ENCODE measurements at regions not wholly inside any gene's neighbourhood (a gene's known extent, or its start where the extent isn't known, plus 50 kb on each side); places are given as distances from the start of the nearest gene placed in this dataset.

GRCh38 chr7:115359119-115359518 lies 437.2 kb downstream of the MDFIC start:
- H3K27ac Mint-ChIP-seq: no peak overlapping the region
- ATAC-seq (ENCODE audit: low read depth): peak; percentile 31
- H3K4me1 Mint-ChIP-seq: peaks cover 6% of the 10 kb centered on the region
- H3K36me3 Mint-ChIP-seq: no peaks in the 10 kb centered on the region
- no peak for DNase-seq (ENCODE audit: low spot score in 2 of 2)
- H3K27me3 Mint-ChIP-seq: no peaks in the 10 kb centered on the region
- H3K9me3 Mint-ChIP-seq: no peaks in the 10 kb centered on the region
- no peak overlapping the region for H3K4me3 Mint-ChIP-seq

DNA sequence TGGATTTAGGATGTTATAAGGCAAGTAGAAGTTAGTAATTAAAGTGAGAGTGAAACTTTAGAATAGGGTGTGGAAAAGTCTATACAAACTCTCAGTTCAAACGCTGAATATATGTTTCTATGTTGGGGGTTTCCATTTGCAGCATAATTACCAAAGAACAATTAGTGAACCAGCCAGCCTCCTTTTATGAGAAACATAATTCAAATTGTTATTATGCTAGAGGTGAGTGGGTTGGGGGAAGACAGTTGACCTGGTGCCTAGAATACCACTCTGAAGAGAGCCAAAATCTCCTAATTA lies 435.8 kb downstream of the MDFIC start:
- no peak overlapping the region for H3K27ac Mint-ChIP-seq
- no peaks in the 10 kb centered on the region for H3K27me3 Mint-ChIP-seq
- H3K36me3 Mint-ChIP-seq: no peaks in the 10 kb centered on the region
- ATAC-seq (ENCODE audit: low read depth) (no peak), DNase-seq (ENCODE audit: low spot score in 2 of 2) (no peak)
- peaks cover 6% of the 10 kb centered on the region for H3K4me1 Mint-ChIP-seq
- no peaks in the 10 kb centered on the region for H3K9me3 Mint-ChIP-seq
- H3K4me3 Mint-ChIP-seq: no peak overlapping the region

- H3K27me3 Mint-ChIP-seq: peaks cover 1% of the 10 kb centered on the region
- H3K4me1 Mint-ChIP-seq: peaks cover 6% of the 10 kb centered on the region
- H3K9me3 Mint-ChIP-seq: no peaks in the 10 kb centered on the region
- H3K27ac Mint-ChIP-seq: no peak overlapping the region
- H3K4me3 Mint-ChIP-seq: no peak overlapping the region
- no peaks in the 10 kb centered on the region for H3K36me3 Mint-ChIP-seq
- no peak for ATAC-seq (ENCODE audit: low read depth)
- no peak for DNase-seq (ENCODE audit: low spot score in 2 of 2)
Observed at GRCh38 chr7:115356999-115357702, 435.3 kb downstream of the MDFIC start.

GRCh38 chr7:115356139-115356746 lies 434.3 kb downstream of the MDFIC start:
- Mint-ChIP-seq H3K9me3 (no peaks in the 10 kb centered on the region), H3K4me1 (peaks cover 6% of the 10 kb centered on the region), H3K4me3 (no peak overlapping the region), H3K27ac (no peak overlapping the region), H3K27me3 (peaks cover 1% of the 10 kb centered on the region), H3K36me3 (no peaks in the 10 kb centered on the region)
- DNase-seq (ENCODE audit: low spot score in 2 of 2): no peak
- peak; percentile 42 for ATAC-seq (ENCODE audit: low read depth)

GRCh38 chr7:115354925-115355324 lies 433.0 kb downstream of the MDFIC start:
- Mint-ChIP-seq H3K27ac (no peak overlapping the region), H3K27me3 (peaks cover 3% of the 10 kb centered on the region), H3K36me3 (no peaks in the 10 kb centered on the region), H3K4me3 (no peak overlapping the region), H3K9me3 (no peaks in the 10 kb centered on the region), H3K4me1 (peaks cover 6% of the 10 kb centered on the region)
- no peak for ATAC-seq (ENCODE audit: low read depth)
- no peak for DNase-seq (ENCODE audit: low spot score in 2 of 2)

GRCh38 chr7:115352375-115352774 lies 430.5 kb downstream of the MDFIC start:
- DNase-seq (ENCODE audit: low spot score in 2 of 2) (no peak), ATAC-seq (ENCODE audit: low read depth) (no peak)
- H3K27ac Mint-ChIP-seq: no peak overlapping the region
- H3K36me3 Mint-ChIP-seq: no peaks in the 10 kb centered on the region
- peaks cover 5% of the 10 kb centered on the region for H3K27me3 Mint-ChIP-seq
- no peak overlapping the region for H3K4me3 Mint-ChIP-seq
- no peaks in the 10 kb centered on the region for H3K9me3 Mint-ChIP-seq
- peaks cover 3% of the 10 kb centered on the region for H3K4me1 Mint-ChIP-seq

DNA sequence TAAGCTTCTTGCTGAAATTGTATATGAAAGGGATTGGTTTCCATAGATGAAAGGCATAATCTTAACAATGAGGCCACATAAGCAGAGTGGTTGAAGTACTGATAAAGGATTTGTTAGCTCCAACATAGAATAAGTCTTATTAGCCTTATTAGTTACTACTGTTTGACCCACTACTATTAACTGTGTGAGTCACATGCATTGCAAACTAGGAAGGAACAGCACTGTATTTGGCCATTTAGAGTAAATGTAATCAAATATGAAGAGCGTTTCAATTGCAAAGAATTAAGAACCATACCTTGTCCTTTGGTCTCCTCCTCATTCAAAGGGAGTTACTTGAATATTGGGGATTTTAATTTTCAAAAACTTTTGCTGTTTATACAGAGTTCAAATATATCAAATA lies 428.9 kb downstream of the MDFIC start:
- Mint-ChIP-seq H3K4me1 (no peaks in the 10 kb centered on the region), H3K9me3 (no peaks in the 10 kb centered on the region), H3K27me3 (peaks cover 5% of the 10 kb centered on the region), H3K4me3 (no peak overlapping the region), H3K36me3 (no peaks in the 10 kb centered on the region), H3K27ac (no peak overlapping the region)
- ATAC-seq (ENCODE audit: low read depth) (no peak), DNase-seq (ENCODE audit: low spot score in 2 of 2) (no peak)

GRCh38 chr7:115349635-115350034 lies 427.7 kb downstream of the MDFIC start:
- Mint-ChIP-seq H3K27me3 (peaks cover 5% of the 10 kb centered on the region), H3K36me3 (no peaks in the 10 kb centered on the region), H3K9me3 (no peaks in the 10 kb centered on the region), H3K27ac (no peak overlapping the region), H3K4me1 (no peaks in the 10 kb centered on the region), H3K4me3 (no peak overlapping the region)
- ATAC-seq (ENCODE audit: low read depth): no peak
- DNase-seq (ENCODE audit: low spot score in 2 of 2): no peak

- Mint-ChIP-seq H3K27ac (no peak overlapping the region), H3K27me3 (peaks cover 4% of the 10 kb centered on the region), H3K4me3 (no peak overlapping the region), H3K4me1 (no peaks in the 10 kb centered on the region), H3K36me3 (no peaks in the 10 kb centered on the region), H3K9me3 (no peaks in the 10 kb centered on the region)
- ATAC-seq (ENCODE audit: low read depth) (no peak), DNase-seq (ENCODE audit: low spot score in 2 of 2) (no peak)
Observed at GRCh38 chr7:115346685-115347084, 424.8 kb downstream of the MDFIC start.

DNA sequence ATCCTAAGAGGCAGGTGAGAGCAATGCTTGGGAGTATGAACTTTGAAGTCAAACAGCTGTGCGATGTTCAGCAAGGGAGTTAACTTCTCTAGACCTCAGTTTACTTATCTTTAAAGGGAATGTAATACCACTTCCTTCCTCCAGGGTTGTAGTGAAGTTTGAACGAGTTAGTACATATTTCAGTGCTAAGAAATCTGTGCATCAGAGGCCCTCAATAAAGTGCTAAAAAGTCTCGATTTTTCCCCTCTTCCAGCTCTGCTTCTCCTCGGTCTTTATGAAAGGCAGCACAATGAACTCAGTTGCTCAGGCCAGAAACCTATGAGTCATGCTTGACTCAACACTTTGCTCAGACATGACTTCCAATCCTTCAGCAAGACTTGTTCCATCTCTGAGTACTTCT lies 418.9 kb downstream of the MDFIC start:
- H3K4me1 Mint-ChIP-seq: no peaks in the 10 kb centered on the region
- H3K27me3 Mint-ChIP-seq: no peaks in the 10 kb centered on the region
- H3K9me3 Mint-ChIP-seq: no peaks in the 10 kb centered on the region
- no peak overlapping the region for H3K4me3 Mint-ChIP-seq
- DNase-seq (ENCODE audit: low spot score in 2 of 2): no peak
- H3K36me3 Mint-ChIP-seq: no peaks in the 10 kb centered on the region
- H3K27ac Mint-ChIP-seq: no peak overlapping the region
- no peak for ATAC-seq (ENCODE audit: low read depth)

DNA sequence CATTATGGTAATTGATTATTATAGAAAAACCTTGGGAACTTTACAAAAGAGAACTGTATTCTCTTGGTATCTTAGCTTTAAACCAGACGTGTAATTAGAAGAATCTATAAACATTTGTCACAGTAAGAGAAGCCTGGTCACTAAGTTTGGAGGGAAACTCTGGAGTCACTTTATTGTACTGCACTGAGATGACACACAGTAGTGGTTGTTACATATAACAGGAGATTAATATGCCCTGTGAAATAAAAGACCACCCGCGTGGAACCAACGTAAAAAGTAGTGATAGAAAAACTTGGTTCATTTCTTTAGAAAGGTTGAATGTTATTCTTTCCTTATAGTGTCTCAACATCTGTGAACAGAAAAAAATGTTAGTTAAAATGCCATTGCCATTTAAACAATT lies 416.1 kb downstream of the MDFIC start:
- H3K27ac Mint-ChIP-seq: no peak overlapping the region
- no peaks in the 10 kb centered on the region for H3K36me3 Mint-ChIP-seq
- H3K27me3 Mint-ChIP-seq: no peaks in the 10 kb centered on the region
- H3K4me1 Mint-ChIP-seq: no peaks in the 10 kb centered on the region
- no peak overlapping the region for H3K4me3 Mint-ChIP-seq
- no peak for ATAC-seq (ENCODE audit: low read depth)
- no peaks in the 10 kb centered on the region for H3K9me3 Mint-ChIP-seq
- DNase-seq (ENCODE audit: low spot score in 2 of 2): no peak

DNA sequence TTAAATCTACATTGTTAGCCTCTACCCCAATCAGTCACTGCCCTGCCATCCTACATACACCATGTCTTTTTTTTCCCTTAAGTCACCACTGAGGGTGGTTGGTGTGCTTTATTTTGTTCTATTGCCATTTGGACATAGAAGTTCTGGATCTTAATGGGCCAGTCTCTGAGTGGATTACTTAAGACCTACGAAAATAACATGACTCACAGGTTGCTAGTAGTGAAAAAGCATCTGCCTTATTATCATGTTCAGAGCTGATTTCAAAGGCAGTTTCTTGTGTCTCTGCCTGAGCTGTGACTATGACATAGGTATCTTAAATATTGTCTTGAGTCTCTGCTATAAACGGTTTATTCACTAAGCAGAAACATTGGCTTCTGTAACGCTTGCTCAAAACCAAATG lies 410.8 kb downstream of the MDFIC start:
- no peaks in the 10 kb centered on the region for H3K36me3 Mint-ChIP-seq
- no peaks in the 10 kb centered on the region for H3K4me1 Mint-ChIP-seq
- no peak for DNase-seq (ENCODE audit: low spot score in 2 of 2)
- H3K4me3 Mint-ChIP-seq: no peak overlapping the region
- no peak overlapping the region for H3K27ac Mint-ChIP-seq
- no peaks in the 10 kb centered on the region for H3K27me3 Mint-ChIP-seq
- ATAC-seq (ENCODE audit: low read depth): no peak
- no peaks in the 10 kb centered on the region for H3K9me3 Mint-ChIP-seq

- H3K4me3 Mint-ChIP-seq: no peak overlapping the region
- no peak for ATAC-seq (ENCODE audit: low read depth)
- DNase-seq (ENCODE audit: low spot score in 2 of 2): no peak
Observed at GRCh38 chr7:115329006-115329405, 407.1 kb downstream of the MDFIC start.

GRCh38 chr7:115328018-115328417 lies 406.1 kb downstream of the MDFIC start:
- peaks cover under 1% of the 10 kb centered on the region for H3K27me3 Mint-ChIP-seq
- no peak overlapping the region for H3K27ac Mint-ChIP-seq
- no peak for ATAC-seq (ENCODE audit: low read depth)
- H3K4me1 Mint-ChIP-seq: no peaks in the 10 kb centered on the region
- DNase-seq (ENCODE audit: low spot score in 2 of 2): no peak
- H3K36me3 Mint-ChIP-seq: no peaks in the 10 kb centered on the region
- H3K4me3 Mint-ChIP-seq: no peak overlapping the region
- H3K9me3 Mint-ChIP-seq: no peaks in the 10 kb centered on the region

More at GRCh38 chr7:115329006-115329405, 407.1 kb downstream of the MDFIC start:
- H3K27ac Mint-ChIP-seq: no peak overlapping the region
- no peaks in the 10 kb centered on the region for H3K36me3 Mint-ChIP-seq
- no peaks in the 10 kb centered on the region for H3K9me3 Mint-ChIP-seq
- no peaks in the 10 kb centered on the region for H3K4me1 Mint-ChIP-seq
- H3K27me3 Mint-ChIP-seq: no peaks in the 10 kb centered on the region

DNA sequence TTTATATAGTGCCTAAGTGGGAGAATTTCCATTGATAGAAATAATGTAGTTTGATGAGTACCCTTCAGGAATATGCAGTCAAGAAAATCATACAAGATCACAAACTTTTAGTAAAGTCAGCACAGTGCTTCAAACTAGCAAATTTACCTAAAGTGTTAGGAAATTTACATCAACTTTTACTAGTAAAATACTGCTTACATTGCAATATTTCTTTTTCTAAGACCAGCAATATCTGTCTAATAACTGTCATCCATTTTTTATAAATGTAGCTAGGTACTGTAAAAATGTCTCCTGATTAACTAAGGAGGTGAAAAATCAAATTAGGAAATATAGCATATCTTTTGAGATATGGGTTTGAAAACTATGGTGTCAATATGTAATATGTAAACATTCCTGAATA lies 405.4 kb downstream of the MDFIC start:
- ATAC-seq (ENCODE audit: low read depth) (no peak), DNase-seq (ENCODE audit: low spot score in 2 of 2) (no peak)
- H3K4me3 Mint-ChIP-seq: no peak overlapping the region
- peaks cover 2% of the 10 kb centered on the region for H3K27me3 Mint-ChIP-seq
- H3K27ac Mint-ChIP-seq: no peak overlapping the region
- H3K36me3 Mint-ChIP-seq: no peaks in the 10 kb centered on the region
- H3K4me1 Mint-ChIP-seq: no peaks in the 10 kb centered on the region
- no peaks in the 10 kb centered on the region for H3K9me3 Mint-ChIP-seq

Measured in memory B cell (primary cell).